DOHH2 (cell line): ENCODE measurements at regions not wholly inside any gene's neighbourhood (a gene's known extent, or its start where the extent isn't known, plus 50 kb on each side); places are given as distances from the start of the nearest gene placed in this dataset.
"Not testable (repeated sequence)": the region's sequence is repeated elsewhere in the genome, so short reads cannot be mapped to it uniquely, and the experiment has no call there.

Experiments
- H3F3A ChIP-seq: fragments of 200-600 bp; sonication (generic), shearing (Covaris generic); 2 replicates; pipeline ENCODE4 v1.6.0; 2016; ENCODE audit warnings: antibody characterized with exemption, mild to moderate bottlenecking; ENCODE audit not compliant: control insufficient read depth, insufficient read depth
- H3K27ac ChIP-seq: fragments of 200-600 bp; sonication (generic); 2 replicates; pipeline ENCODE4 v1.5.1; 2014; ENCODE audit warnings: low read depth, mild to moderate bottlenecking, low read length, moderate library complexity
- H3K27me3 ChIP-seq: fragments of 200-600 bp; sonication (generic); 2 replicates; pipeline ENCODE4 v1.6.1; 2014; ENCODE audit warnings: mild to moderate bottlenecking, low read length, mixed read lengths; ENCODE audit not compliant: control insufficient read depth
- H3K36me3 ChIP-seq: fragments of 200-600 bp; sonication (generic); 2 replicates; pipeline ENCODE4 v1.6.1; 2014; ENCODE audit warnings: mild to moderate bottlenecking, low read length, moderate library complexity, mixed read lengths; ENCODE audit not compliant: control insufficient read depth
- H3K4me1 ChIP-seq: fragments of 200-600 bp; sonication (generic); 2 replicates; pipeline ENCODE4 v1.6.1; 2014; ENCODE audit warnings: mild to moderate bottlenecking, low read length, mixed read lengths; ENCODE audit not compliant: control insufficient read depth
- H3K4me2 ChIP-seq: fragments of 200-600 bp; sonication (generic); 2 replicates; pipeline ENCODE4 v1.6.0; 2014; ENCODE audit warnings: mild to moderate bottlenecking, low read length, moderate library complexity
- H3K4me3 ChIP-seq: fragments of 200-600 bp; sonication (generic); 2 replicates; pipeline ENCODE4 v1.5.1; 2014; ENCODE audit warnings: mild to moderate bottlenecking, low read length, mixed read lengths
- H3K79me2 ChIP-seq: fragments of 200-600 bp; sonication (generic); 2 replicates; pipeline ENCODE4 v1.6.1; 2014; ENCODE audit warnings: mild to moderate bottlenecking, low read length, mixed read lengths; ENCODE audit not compliant: control insufficient read depth
- H3K9me2 ChIP-seq: fragments of 200-600 bp; sonication (generic); replicated peaks from 2 replicates; pipeline ENCODE4 v1.6.1; 2014; ENCODE audit warnings: mild to moderate bottlenecking, low read length, mixed read lengths; ENCODE audit not compliant: control insufficient read depth
- H3K9me3 ChIP-seq: fragments of 200-600 bp; sonication (generic); 2 replicates; pipeline ENCODE4 v1.6.1; 2014; ENCODE audit warnings: antibody characterized with exemption, low read length, mixed read lengths; ENCODE audit not compliant: control insufficient read depth, insufficient read depth
- H4K20me1 ChIP-seq: fragments of 200-600 bp; sonication (generic); 2 replicates; pipeline ENCODE4 v1.6.0; 2014; ENCODE audit warnings: low read depth, mild to moderate bottlenecking, antibody characterized with exemption, low read length, moderate library complexity; ENCODE audit not compliant: control insufficient read depth, insufficient read depth
- EZH2phosphoT487 ChIP-seq: fragments of 200-600 bp; sonication (generic); IDR thresholded peaks from 2 replicates; pipeline ENCODE4 v1.6.1; 2017; ENCODE audit warnings: borderline replicate concordance, mild to moderate bottlenecking, antibody characterized with exemption, low read length, moderate library complexity, mixed read lengths
- TF ChIP-seq, protein P1 (sequence below): fragments of 200-600 bp; sonication (generic); IDR thresholded peaks from one replicate; pipeline ENCODE4 v1.5.1; 2014; ENCODE audit warnings: antibody characterized with exemption, mild to moderate bottlenecking, low read depth, low read length; ENCODE audit not compliant: poor library complexity, severe bottlenecking

DNA sequence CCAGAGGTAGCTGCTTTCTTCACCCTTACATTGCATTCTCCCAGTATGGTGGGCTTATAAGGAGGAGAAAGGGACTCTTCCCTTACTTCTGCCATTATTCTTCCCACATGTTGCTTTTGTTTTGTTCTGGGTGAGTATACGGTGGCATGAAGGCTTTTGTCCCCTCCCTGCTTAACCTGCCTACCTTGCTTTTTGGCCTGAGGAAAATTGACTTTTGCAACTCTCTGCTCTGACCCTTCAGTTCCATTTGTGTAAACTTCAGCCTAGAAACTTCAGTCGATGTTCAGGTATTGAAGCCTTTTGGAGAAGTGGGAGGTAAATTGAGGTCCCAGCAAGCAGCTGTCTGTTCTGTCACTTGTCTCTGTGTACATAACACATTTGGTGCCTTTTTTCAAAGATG, 110.2 kb downstream of the PCSK1 start:
- Histone ChIP-seq H3K36me3 (no peaks in the 10 kb centered on the region), H4K20me1 (no peaks in the 10 kb centered on the region), H3K4me1 (no peaks in the 10 kb centered on the region), H3K9me3 (no peaks in the 10 kb centered on the region), H3F3A (no peaks in the 10 kb centered on the region), H3K4me2 (no peak overlapping the region), H3K79me2 (no peaks in the 10 kb centered on the region), H3K27ac (no peak overlapping the region), H3K4me3 (no peak overlapping the region), H3K9me2 (no peaks in the 10 kb centered on the region), H3K27me3 (no peaks in the 10 kb centered on the region)
- TF ChIP-seq, protein P1, sequence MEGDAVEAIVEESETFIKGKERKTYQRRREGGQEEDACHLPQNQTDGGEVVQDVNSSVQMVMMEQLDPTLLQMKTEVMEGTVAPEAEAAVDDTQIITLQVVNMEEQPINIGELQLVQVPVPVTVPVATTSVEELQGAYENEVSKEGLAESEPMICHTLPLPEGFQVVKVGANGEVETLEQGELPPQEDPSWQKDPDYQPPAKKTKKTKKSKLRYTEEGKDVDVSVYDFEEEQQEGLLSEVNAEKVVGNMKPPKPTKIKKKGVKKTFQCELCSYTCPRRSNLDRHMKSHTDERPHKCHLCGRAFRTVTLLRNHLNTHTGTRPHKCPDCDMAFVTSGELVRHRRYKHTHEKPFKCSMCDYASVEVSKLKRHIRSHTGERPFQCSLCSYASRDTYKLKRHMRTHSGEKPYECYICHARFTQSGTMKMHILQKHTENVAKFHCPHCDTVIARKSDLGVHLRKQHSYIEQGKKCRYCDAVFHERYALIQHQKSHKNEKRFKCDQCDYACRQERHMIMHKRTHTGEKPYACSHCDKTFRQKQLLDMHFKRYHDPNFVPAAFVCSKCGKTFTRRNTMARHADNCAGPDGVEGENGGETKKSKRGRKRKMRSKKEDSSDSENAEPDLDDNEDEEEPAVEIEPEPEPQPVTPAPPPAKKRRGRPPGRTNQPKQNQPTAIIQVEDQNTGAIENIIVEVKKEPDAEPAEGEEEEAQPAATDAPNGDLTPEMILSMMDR, result no peak
- no peak for TF ChIP-seq EZH2phosphoT487

DNA sequence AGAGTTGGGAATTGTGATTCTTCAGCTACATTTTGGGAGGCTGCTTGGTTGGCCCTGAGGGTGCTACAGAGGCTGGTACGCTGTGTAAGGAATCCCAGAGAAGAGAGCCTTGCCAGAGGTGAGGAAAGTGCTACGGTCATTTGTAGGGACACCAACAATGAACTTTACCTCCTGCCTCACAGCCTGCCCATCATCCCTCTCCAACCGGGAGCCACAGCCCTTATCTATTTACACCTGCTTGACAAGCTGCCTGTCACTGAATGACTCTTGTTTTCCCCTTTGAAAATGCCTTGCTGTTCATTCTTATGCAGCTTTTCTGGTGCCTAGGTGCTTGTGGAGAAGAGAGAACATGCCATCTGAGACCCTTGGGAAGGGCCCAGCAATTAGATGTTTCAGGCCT, 110.8 kb downstream of the PCSK1 start:
- Histone ChIP-seq H3K4me1 (no peaks in the 10 kb centered on the region), H3F3A (no peaks in the 10 kb centered on the region), H3K9me3 (no peaks in the 10 kb centered on the region), H3K9me2 (no peaks in the 10 kb centered on the region), H3K27me3 (no peaks in the 10 kb centered on the region), H3K4me2 (no peak overlapping the region), H3K36me3 (no peaks in the 10 kb centered on the region), H4K20me1 (no peaks in the 10 kb centered on the region), H3K27ac (no peak overlapping the region), H3K79me2 (no peaks in the 10 kb centered on the region), H3K4me3 (no peak overlapping the region)
- no peak for TF ChIP-seq EZH2phosphoT487
- TF ChIP-seq, protein P1, result no peak

DNA sequence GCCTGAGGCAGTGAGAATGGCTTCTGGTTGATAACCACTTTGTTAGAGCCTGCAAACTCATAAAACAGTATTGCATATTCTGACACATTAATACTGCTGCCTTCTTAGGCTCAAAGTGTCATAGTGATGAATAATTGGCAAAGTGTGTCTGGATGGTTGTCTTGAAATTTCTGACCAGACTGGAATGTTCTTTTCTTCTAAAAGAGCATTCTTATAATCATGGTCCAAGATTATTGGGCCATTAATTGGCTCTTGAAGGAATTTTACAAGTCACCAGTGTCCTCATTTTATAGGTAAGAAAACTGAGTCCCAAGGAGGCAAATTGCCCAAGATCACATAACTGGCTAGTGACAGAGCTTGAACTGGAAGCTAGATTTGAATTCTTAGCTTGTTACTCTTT, 111.7 kb downstream of the PCSK1 start:
- no peaks in the 10 kb centered on the region for H3K4me1 ChIP-seq
- no peak for TF ChIP-seq EZH2phosphoT487
- TF ChIP-seq, protein P1, result no peak
- H3K79me2 ChIP-seq, result no peaks in the 10 kb centered on the region
- H3K9me2 ChIP-seq, result no peaks in the 10 kb centered on the region
- no peaks in the 10 kb centered on the region for H3K36me3 ChIP-seq
- no peaks in the 10 kb centered on the region for H4K20me1 ChIP-seq
- no peak overlapping the region for H3K4me3 ChIP-seq
- no peaks in the 10 kb centered on the region for H3K27me3 ChIP-seq
- H3K4me2 ChIP-seq, result no peak overlapping the region
- no peaks in the 10 kb centered on the region for H3K9me3 ChIP-seq
- no peak overlapping the region for H3K27ac ChIP-seq
- no peaks in the 10 kb centered on the region for H3F3A ChIP-seq

- Histone ChIP-seq H3K4me2 (no peak overlapping the region), H3K4me3 (no peak overlapping the region), H3K4me1 (no peaks in the 10 kb centered on the region), H3K79me2 (no peaks in the 10 kb centered on the region), H3K36me3 (no peaks in the 10 kb centered on the region), H3K9me3 (no peaks in the 10 kb centered on the region), H3K27ac (no peak overlapping the region), H3F3A (no peaks in the 10 kb centered on the region), H4K20me1 (no peaks in the 10 kb centered on the region), H3K9me2 (no peaks in the 10 kb centered on the region), H3K27me3 (no peaks in the 10 kb centered on the region)
- no peak for TF ChIP-seq EZH2phosphoT487
- TF ChIP-seq, protein P1, result no peak
Measured at GRCh38 chr5:96320797-96321196, 112.3 kb downstream of the PCSK1 start.

DNA sequence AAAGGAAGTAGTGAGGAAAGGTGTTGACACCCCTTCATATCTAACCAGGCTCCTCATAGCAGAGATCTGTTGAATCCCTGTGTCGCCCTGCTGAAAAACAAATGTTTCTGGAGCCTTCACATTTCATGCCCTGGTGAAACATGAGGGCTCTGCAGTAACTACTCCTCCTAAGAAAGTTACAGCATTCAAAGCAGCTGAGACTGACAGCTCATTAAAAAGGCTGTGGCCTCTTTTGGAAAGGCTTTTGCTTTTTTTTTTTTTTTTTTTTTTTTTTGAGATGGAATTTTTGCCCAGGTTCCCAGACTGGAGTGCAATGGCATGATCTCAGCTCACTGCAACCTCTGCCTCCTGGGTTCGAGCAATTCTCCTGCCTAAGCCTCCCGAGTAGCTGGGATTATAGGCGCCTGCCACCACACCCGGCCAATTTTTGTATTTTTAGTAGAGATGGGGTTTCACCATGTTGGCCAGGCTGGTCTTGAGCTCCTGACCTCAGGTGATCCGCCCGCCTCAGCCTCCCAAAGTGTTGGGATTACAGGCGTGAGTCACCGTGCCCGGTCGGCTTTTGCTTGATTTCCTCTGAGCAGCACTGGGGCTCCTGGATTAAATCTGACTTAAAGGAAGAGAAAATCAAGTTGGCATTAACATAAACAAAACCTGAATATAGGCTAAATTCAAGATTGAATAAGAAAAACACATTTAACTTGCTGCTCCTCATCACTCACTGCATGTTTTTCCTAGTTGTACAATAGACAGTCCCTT, 112.9 kb downstream of the PCSK1 start:
- H3K36me3 ChIP-seq, H3K9me3 ChIP-seq, H4K20me1 ChIP-seq, H3K27me3 ChIP-seq, H3K4me2 ChIP-seq, H3F3A ChIP-seq, H3K4me3 ChIP-seq, H3K9me2 ChIP-seq, H3K79me2 ChIP-seq, H3K4me1 ChIP-seq, H3K27ac ChIP-seq: not testable (repeated sequence)
